GM18502 (cell line): ENCODE measurements at regions not wholly inside any gene's neighbourhood (a gene's known extent, or its start where the extent isn't known, plus 50 kb on each side); places are given as distances from the start of the nearest gene placed in this dataset.

ENCODE experiments used
- ATAC-seq: cut with Tn5 transposase; IDR thresholded peaks from one replicate; pipeline ENCODE4 v1.9.1; 2021; ENCODE audit warnings: mild to moderate bottlenecking; ENCODE audit not compliant: unreplicated experiment, poor library complexity

DNA sequence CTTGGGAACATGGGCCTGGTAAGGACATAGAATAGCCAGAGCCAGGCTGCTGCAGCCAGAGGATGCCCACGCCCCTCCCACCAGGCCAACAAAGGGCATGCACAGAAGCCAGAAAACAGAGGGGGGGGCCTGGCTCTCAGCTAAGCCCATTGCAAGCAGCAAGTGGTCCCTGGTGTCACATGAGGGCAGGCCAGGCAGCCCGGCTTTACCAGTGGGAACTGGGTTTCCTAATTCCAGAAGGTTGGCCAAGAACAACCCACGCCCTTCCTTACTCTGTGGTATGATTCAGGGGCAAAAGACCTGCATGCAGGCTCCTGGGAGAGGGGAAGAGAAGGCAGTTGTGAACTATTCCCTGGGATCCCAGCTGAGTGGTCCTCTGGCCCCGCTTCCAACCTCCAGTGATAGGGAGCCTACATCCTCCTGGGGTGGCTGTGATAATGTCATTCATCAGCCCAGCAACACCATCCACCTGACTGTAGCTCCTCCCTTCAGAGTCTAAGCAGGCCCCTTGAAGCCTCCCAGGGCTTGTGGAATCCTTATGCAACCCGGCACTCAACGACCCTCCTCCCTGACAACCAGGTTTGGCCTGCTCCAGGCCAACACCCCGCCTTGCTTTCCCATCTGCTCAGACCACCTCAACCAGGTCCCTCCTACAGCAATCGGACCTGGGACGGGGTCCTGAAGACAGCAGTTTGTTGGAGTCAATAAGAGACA, 62.1 kb upstream of the LMO1 start:
- ATAC-seq = no peak

DNA sequence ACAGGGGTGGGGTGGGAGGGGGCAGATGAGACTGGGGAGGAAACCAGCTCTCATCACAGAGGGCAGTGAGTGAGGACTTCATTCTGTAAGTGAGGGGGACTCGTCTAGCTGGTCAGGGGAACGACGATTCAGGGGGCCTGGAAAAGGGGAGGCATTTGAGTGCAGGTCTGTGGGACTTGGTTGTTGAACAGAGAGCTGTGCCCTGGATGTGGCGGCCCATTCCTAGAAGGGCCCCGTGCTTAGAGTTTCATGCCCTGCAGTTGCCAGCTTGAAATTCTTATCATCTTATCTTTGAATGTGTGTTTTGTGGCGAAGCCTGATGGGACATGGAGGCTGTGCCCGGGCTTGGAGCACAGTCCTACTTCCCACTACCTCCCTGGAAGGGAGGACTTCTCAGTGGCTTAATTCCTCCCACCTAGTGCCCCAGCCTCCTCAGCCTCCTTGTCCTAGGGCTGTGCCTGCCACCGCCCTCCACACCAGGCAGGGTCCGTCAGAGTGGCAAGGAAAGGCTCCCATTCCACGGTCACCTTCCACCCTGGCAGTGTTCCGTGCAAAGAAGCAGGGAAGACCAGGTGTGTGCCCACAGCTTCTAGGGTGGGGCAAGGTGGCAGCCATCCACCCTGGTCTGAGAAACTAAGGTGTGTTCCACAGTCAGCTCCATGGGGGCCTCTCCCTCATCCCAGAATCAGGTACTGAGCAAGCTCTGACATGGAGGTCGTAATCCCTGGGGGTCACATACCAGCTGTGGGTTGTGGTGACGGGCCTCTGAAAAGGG, 59.7 kb upstream of the LMO1 start:
- no peak for ATAC-seq

DNA sequence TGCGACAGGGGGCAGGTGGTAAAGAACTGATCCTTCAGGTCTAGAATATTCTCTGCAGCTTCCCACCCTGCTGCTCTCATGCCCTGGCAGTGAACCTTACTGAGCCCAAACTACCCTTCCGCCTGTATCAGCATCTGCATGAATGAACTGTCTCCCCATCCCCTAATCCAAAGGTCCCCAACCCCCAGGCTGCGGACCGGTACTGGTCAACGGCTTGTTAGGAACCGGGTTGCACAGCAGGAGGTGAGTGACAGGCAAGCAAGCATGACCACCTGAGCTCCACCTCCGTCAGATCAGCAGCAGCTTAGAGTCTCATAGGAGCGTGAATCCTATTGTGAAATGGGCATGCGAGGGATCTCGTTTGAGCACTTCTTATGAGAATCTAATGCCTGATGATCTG, 58.2 kb upstream of the LMO1 start:
- no peak for ATAC-seq

DNA sequence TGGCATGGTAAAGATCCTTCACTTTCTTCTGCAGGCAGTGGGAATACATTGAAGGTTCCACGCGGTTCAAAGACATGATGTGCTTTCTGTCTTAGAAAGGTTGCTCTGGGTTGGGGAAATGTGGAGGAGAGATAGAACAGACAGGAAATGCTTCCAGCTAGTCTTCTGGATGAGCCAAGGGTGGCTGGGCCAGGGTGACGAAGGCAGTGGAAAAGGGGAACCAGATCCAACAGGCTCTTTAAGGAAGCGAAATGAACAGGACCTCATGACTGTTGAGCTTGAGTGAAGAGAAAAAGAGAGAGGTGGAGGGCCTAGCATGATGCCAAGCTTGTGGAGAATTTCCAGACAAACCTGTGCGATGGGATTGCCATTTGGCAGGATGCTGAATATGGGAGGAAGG, 56.4 kb upstream of the LMO1 start:
- no peak for ATAC-seq

DNA sequence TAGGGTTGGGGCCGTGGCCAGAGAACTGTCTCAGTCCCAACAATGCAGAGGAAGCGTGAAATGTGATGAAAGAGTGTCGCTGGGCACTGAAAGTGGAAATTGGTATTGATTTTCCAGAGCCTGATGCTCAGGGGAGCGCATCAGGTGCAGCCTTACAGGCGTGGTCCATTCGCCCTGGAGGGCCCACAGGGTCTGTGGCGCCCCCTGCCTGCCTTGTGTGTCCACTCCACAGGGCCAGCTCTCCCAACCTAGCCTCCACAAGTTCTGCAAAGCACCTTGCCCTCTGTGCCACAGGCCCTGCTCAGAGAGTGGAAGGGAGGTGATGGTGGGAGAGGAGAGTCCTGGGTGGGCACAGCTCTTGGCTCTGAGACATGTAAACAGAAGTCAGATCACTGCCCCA, 54.9 kb upstream of the LMO1 start:
- ATAC-seq = no peak

DNA sequence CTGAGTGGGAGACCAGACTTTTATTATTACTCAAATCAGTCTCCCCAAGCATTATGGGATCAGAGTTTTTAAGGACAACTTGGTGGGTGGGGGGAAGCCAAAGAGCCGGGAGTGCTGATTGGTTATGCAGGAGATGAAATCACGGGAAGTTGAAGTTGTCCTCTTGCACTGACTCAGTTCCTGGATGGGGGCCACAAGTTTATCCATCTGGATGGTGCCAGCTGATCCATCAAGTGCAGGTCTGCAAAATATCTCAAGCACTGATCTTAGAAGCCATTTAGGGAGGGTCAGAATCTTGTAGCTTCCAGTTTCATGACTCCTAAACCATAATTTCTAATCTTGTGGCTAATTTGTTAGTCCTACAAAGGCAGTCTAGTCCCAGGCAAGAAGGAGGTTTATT, 53.5 kb upstream of the LMO1 start:
- ATAC-seq = no peak

DNA sequence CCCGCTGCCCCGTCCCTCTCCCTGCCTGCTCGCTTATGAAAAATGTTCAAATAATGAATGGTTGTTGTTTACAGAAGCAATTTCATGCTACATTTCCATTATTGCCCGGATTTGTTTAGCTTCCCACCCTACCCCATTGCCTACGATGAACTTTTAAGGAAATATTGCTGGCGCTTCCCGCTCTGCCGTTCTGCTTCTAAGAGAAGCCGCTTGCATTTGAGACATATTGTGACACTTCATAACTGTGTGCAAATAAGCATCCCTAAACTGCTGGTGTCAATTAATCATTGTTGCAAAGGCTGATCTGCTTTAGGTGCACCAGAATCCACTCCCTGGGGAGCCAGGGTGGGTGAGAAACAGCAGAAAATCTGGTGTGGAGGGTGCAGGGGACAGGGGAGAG, 52.3 kb upstream of the LMO1 start:
- ATAC-seq = no peak

DNA sequence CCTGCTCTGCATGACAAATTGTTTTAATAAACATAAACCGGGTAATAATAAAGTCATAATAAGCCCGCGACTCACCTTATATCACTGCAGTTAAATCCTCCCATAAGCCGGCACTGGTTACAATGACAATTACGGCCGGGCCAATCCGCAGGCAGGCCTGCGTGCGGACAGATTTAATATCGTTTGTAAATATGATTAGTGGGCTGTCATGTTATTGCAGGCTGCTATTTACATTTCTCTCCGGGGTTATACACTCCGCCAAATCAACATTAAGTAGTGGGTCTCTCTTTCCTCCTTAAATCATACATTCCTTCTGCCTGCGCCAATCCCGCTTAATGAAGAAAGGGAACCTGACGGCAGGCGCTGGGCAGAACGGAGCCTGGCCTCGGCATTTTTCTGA, 51.8 kb upstream of the LMO1 start:
- ATAC-seq = no peak

DNA sequence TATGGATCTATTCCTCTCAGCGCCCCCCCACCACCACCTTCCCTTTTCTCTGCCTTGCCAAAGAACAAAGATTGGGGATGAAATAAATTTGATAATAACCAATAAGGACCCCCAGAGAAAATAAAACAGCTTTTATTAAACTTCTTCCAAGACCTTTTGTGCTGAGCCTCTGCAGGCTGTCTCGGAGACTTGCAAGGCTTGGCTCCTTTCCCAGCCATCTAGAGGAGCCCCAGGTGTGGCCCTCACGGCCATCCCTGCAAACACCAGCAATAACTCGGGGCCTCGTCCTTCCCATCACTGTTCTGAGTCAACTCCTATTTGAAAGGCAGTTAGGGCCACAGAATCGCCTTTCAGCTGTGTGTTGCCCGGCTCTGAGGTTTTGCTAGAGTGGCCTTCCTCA, 51.2 kb upstream of the LMO1 start:
- no peak for ATAC-seq

DNA sequence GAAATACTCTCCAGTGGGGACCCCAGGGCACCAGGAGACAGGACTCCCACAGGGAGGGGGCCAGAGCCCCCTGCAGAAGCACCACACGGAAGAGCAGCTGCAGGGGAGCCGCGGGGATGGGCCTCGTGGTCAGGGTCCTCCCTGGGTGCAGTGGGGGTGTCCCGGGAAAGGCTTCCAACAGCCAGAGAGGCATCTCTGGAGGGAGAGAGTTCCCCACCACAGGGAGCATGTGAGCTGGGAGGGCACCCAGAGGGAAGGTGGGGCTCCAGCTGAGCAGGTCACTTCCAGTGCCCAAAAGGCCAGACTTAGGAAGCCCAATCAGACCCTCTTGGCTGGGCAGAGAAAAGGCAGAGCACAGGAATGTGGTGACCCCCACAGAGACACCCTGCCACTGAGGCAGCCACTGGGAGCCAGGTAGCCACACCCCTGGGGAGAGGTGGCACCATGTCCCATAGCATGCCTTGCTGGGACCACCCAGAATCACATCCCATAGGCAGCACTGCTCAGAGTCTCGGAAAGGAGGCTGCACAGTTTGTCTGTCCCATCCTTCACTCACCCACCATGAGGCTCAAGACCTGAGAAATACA, 49.9 kb upstream of the LMO1 start:
- ATAC-seq = no peak
